ENCODE measurements at regions not wholly inside any gene's neighbourhood (a gene's known extent, or its start where the extent isn't known, plus 50 kb on each side); places are given as distances from the start of the nearest gene placed in this dataset.

- Histone ChIP-seq H3K27ac (ENCODE audit: low read depth, low read length, poor library complexity, severe bottlenecking) (no peak overlapping the region), H3K4me2 (ENCODE audit: low read length) (no peak overlapping the region), H3K79me2 (ENCODE audit: insufficient read depth, low read depth, low read length) (no peaks in the 10 kb centered on the region), H3K36me3 (ENCODE audit: insufficient read depth, low read length) (no peaks in the 10 kb centered on the region), H4K20me1 (ENCODE audit: insufficient read depth, low read length) (no peaks in the 10 kb centered on the region), H3K4me3 (ENCODE audit: low read depth, low read length, poor library complexity, severe bottlenecking) (no peak overlapping the region), H3K9me3 (ENCODE audit: low read length) (no peaks in the 10 kb centered on the region), H3K9me2 (ENCODE audit: insufficient read depth, low read length) (no peaks in the 10 kb centered on the region), H3K4me1 (ENCODE audit: insufficient read depth, low read length, poor library complexity, severe bottlenecking) (no peaks in the 10 kb centered on the region), H2AFZ (ENCODE audit: low read length) (no peak overlapping the region)
- TF ChIP-seq EZH2phosphoT487 (IDR thresholded peaks at IDR 0.05; ENCODE audit: borderline replicate concordance, low read depth, low read length), result no peak
- TF ChIP-seq, protein P1, sequence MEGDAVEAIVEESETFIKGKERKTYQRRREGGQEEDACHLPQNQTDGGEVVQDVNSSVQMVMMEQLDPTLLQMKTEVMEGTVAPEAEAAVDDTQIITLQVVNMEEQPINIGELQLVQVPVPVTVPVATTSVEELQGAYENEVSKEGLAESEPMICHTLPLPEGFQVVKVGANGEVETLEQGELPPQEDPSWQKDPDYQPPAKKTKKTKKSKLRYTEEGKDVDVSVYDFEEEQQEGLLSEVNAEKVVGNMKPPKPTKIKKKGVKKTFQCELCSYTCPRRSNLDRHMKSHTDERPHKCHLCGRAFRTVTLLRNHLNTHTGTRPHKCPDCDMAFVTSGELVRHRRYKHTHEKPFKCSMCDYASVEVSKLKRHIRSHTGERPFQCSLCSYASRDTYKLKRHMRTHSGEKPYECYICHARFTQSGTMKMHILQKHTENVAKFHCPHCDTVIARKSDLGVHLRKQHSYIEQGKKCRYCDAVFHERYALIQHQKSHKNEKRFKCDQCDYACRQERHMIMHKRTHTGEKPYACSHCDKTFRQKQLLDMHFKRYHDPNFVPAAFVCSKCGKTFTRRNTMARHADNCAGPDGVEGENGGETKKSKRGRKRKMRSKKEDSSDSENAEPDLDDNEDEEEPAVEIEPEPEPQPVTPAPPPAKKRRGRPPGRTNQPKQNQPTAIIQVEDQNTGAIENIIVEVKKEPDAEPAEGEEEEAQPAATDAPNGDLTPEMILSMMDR (conservative IDR thresholded peaks at IDR 0.05; ENCODE audit: low read length), result no peak
- BruUV-seq (replicated peaks), result no TSS peak
- no peak for DNase-seq (ENCODE audit: low spot score)
- POLR2A ChIA-PET, result no interaction called here
- CTCF ChIA-PET (ENCODE audit: unreplicated experiment), result no interaction called here
- intact Hi-C loops (cut with micrococcal nuclease; ENCODE audit: unreplicated experiment), result no loop called here
These were observed 136.4 kb downstream of the ZIC4 start for GRCh38 chr3:147269907-147270306.

DNA sequence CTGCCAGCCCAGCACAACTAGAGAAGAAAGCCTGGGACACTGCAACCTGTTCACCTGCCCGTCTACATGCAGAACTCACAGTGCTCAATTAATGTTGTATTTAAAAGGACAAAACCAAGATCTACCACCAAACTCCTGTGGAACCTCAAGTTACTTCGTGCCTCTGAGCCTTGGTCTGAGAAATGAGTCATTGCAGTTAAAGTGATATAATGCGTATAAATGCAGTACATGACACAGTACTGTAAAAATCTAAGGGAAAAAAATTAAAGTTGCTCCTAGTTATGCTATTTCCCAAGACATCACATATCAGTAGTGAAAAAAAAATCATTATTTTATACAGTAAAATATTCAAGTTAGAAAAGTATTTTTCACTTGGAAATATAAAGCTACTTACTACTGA lies 138.9 kb downstream of the ZIC4 start:
- ChIA-PET CTCF (ENCODE audit: unreplicated experiment) (no interaction called here), POLR2A (no interaction called here)
- no peaks in the 10 kb centered on the region for H3K9me3 ChIP-seq (ENCODE audit: low read length)
- no peak overlapping the region for H3K4me2 ChIP-seq (ENCODE audit: low read length)
- no peak for TF ChIP-seq EZH2phosphoT487 (IDR thresholded peaks at IDR 0.05; ENCODE audit: borderline replicate concordance, low read depth, low read length)
- TF ChIP-seq, protein P1 (conservative IDR thresholded peaks at IDR 0.05; ENCODE audit: low read length), result no peak
- no peak for DNase-seq (ENCODE audit: low spot score)
- H3K4me1 ChIP-seq (ENCODE audit: insufficient read depth, low read length, poor library complexity, severe bottlenecking), result no peaks in the 10 kb centered on the region
- intact Hi-C loops (cut with micrococcal nuclease; ENCODE audit: unreplicated experiment), result no loop called here
- H3K79me2 ChIP-seq (ENCODE audit: insufficient read depth, low read depth, low read length), result no peaks in the 10 kb centered on the region
- H3K9me2 ChIP-seq (ENCODE audit: insufficient read depth, low read length), result no peaks in the 10 kb centered on the region
- H3K36me3 ChIP-seq (ENCODE audit: insufficient read depth, low read length), result no peaks in the 10 kb centered on the region
- no TSS peak for BruUV-seq (replicated peaks)
- no peak overlapping the region for H3K4me3 ChIP-seq (ENCODE audit: low read depth, low read length, poor library complexity, severe bottlenecking)
- no peak overlapping the region for H2AFZ ChIP-seq (ENCODE audit: low read length)
- no peak overlapping the region for H3K27ac ChIP-seq (ENCODE audit: low read depth, low read length, poor library complexity, severe bottlenecking)
- no peaks in the 10 kb centered on the region for H4K20me1 ChIP-seq (ENCODE audit: insufficient read depth, low read length)

GRCh38 chr3:147257944-147258343 lies 148.4 kb downstream of the ZIC4 start:
- TF ChIP-seq, protein P1 (conservative IDR thresholded peaks at IDR 0.05; ENCODE audit: low read length), result no peak
- no peak for TF ChIP-seq EZH2phosphoT487 (IDR thresholded peaks at IDR 0.05; ENCODE audit: borderline replicate concordance, low read depth, low read length)
- intact Hi-C loops (cut with micrococcal nuclease; ENCODE audit: unreplicated experiment), result no loop called here
- ChIA-PET POLR2A (interaction anchor here (0.6 to 0.7 kb wide), 2 partner anchors 13 to 567 kb away, joined by 3 read pairs; no protein-coding TSS in a partner anchor), CTCF (ENCODE audit: unreplicated experiment) (no interaction called here)
- no peaks in the 10 kb centered on the region for H3K9me2 ChIP-seq (ENCODE audit: insufficient read depth, low read length)
- no peaks in the 10 kb centered on the region for H3K36me3 ChIP-seq (ENCODE audit: insufficient read depth, low read length)
- H3K4me2 ChIP-seq (ENCODE audit: low read length), result no peak overlapping the region
- no peak overlapping the region for H2AFZ ChIP-seq (ENCODE audit: low read length)
- H3K9me3 ChIP-seq (ENCODE audit: low read length), result no peaks in the 10 kb centered on the region
- no peaks in the 10 kb centered on the region for H3K4me1 ChIP-seq (ENCODE audit: insufficient read depth, low read length, poor library complexity, severe bottlenecking)
- no peaks in the 10 kb centered on the region for H4K20me1 ChIP-seq (ENCODE audit: insufficient read depth, low read length)
- no peak overlapping the region for H3K27ac ChIP-seq (ENCODE audit: low read depth, low read length, poor library complexity, severe bottlenecking)
- H3K79me2 ChIP-seq (ENCODE audit: insufficient read depth, low read depth, low read length), result no peaks in the 10 kb centered on the region
- DNase-seq (ENCODE audit: low spot score), result no peak
- BruUV-seq (replicated peaks), result no TSS peak
- no peak overlapping the region for H3K4me3 ChIP-seq (ENCODE audit: low read depth, low read length, poor library complexity, severe bottlenecking)

Measured in OCI-LY7 (cell line).